NCI-H146 treated with DMSO at 0.1 percent for 48 hours (cell line): ENCODE measurements at regions not wholly inside any gene's neighbourhood (a gene's known extent, or its start where the extent isn't known, plus 50 kb on each side); places are given as distances from the start of the nearest gene placed in this dataset.
A peak's percentile ranks its signal among the peaks of the same experiment; 100 is the strongest.
"Not testable (repeated sequence)": the region's sequence is repeated elsewhere in the genome, so short reads cannot be mapped to it uniquely, and the experiment has no call there.

Experiments used
- DNase-seq: peaks from one replicate; lab custom pipeline; 2025; ENCODE audit not compliant: unreplicated experiment; lab: John Stamatoyannopoulos, UW

DNA sequence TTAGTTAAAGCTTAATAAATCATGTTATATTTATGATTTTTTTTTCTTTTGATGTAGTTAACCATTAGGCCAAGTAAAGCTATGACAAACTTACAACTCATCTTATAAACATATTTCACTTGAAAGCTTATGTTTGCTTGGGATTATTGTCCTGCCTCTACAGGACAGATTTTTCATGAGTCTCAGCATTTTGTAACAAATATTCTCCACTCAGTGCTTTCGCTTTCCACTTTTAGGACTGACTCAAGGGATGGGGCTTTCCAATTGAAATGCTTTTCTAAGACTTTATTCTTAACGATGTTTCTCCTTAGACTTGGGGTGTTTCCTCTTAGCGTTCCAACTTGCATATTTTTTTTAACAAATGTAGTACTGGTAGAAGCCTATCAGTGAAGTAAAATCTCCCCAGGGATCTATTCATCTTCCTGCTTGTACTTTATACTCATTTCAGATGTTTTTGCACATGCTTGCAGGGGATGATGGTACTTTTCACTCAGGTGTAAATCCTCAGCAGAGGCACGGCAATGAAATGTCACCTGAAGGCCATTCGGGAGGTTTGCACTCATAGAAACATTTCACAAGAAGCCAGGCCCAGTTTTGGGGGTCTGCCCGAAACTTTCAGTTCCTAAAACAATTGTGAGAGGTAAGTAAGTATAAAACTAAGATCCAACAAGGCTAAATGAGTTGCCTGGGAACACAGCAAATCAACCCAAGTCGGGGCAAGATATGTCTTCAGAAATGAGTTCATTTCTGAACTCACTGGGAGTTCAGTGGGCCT is 298.1 kb upstream of the FOXQ1 start:
- DNase-seq: no peak

DNA sequence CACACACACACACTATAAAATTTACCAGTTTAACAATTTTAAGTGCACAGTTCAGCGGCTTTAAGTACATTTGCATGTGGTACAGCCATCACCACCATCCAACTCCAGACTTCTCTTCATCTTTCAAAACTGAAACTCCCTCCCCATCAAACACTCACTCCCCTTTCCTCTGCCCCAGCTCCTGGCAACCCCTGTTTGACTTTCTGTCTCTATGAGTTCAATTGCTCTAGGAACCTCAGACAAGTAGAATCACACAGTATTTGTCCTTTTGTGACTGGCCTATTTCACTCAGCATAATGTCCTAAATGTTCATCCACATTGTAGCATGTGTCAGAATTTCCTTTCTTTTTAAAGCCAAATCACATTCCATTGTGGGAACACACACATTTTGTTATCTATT is 302.8 kb upstream of the FOXQ1 start:
- DNase-seq: no peak

DNA sequence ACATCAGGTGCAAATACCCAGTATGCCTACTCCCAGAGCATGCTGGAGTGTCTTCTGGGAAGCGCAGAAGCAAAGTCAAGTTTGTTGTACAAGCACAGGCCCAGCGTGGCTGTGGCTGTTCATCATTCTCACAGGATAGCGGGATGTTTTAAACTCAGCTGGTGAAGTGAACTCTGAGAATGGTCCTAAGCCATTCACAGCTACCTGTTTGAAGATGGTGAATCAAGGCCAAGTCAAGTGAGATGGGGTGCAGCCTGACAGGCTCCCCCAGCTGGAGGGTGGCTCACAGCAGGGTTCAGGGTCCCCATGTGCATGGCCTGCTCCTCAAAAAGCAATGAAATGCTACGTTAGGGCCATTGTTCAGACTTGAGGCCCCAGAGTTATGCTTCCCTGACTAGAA is 304.7 kb upstream of the FOXQ1 start:
- no peak for DNase-seq

DNA sequence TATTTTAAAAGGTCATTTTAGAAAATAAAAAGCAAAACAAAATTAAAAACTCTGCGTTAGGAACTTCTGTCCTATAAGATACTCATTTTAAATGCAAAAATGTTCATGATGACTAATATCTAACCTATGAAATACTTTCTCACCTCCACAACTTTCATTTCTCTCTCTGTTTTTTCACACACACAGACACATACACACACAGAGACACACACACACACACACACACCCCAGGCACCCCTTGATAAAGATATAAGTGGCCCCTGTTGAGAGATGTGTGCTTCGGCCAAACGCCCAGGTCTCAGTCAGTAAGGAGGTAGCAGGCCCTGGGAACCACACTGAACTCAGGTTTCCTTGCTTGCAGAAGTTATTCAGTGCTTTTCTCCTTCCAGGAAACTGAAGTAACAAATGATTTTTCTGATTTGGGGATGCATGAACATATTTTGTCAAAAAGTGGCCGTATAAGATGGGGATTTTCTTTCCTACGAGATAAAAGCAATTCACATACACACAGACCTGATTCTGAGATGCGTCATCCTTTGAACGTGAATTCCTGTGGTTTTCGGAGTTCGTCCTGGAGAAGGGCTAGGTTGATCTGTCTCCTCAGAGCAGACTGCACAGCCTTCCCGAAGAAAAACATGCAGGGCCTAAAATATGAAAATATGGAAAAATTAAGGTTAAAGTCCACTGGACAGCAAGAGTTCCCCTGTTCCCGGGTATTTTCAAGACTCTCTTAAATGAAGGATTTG is 306.8 kb upstream of the FOXQ1 start:
- no peak for DNase-seq

DNA sequence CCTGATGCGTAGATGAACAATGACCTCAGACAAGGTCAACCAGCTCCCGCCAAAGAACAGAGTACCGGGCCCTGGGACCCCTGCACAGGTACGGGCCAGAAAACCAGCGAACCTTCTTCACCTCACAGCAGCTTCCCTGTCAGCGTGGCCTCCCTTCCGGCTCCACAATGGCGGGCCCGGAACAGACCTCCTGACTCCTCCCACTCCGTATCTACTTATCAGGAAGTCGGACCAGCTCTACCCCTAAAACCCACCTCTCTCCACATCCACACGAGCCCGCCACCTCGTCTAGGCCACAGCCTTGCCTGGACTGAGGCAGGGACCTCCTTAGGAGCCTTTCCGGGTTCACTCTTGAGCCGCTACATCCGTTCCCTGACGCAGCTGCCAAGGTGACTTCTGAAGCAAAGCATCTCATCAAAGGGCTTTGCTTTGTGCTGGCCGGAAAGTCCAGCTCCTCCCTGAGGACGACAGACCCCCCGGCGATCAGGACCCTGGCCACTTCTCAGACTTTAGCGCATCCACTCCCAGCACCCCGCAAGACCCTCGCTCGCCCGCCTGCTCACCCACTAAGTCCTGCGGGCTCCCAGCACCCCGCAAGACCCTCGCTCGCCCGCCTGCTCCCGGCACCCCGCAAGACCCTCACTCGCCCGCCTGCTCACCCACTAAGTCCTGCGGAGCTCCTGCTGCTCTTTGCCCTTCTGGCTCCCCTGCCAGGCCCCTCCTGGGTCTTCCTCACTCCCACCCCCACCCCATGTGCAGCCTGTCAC is 308.3 kb upstream of the FOXQ1 start:
- peak; percentile 0 for DNase-seq

GRCh38 chr6:1002989-1003388 is 308.9 kb upstream of the FOXQ1 start:
- no peak for DNase-seq

DNA sequence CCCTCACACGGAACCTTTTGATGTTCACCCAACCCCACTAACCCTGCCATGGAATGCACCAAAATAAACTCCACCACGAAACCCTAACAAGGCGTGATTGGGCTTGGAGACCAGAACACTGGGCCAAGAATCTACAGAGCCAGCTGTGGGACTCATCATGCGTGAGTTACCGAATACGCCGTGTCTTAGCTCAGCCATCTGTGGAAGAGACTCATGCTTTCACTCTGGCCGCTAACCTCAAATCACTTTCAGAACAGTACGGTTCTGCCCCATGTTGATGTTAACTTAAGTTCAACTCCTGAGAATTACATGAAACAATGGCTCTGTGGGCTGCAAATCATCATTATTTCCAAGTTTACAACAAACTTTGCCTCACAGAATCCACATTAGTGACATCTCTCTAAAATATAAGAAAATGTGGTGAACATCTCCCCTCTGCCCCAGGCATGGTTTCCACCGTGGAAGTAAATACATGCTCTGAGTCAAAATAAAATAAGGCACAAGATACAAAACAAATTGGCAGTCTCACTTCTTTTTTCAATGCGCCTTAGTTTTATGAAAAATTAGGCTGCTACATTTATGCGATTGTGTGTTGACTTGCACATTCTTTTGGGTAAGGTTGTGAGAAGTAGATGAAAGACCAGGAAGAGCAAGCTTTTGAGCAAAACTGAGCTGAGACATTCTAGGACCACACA is 308.9 kb upstream of the EXOC2 start:
- no peak for DNase-seq

DNA sequence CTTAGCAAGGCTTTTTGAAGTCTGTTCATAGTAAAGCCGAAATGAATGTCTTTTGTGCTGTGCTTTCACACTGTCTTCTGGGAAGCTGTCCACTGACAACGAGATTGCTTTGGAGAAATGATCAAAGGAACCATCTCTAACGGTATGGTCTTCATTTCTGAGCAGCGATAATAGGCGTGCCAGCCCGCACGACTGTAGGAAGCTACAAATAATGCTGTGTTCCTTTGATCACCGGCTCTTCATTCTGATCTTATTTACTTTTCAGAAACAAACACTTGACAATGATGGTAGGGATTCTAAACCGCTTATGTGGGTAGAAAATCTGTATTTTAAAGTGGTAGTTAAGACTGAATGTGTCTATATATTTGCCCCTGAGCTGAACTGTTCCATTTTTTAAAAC is 306.6 kb upstream of the EXOC2 start:
- DNase-seq: no peak

DNA sequence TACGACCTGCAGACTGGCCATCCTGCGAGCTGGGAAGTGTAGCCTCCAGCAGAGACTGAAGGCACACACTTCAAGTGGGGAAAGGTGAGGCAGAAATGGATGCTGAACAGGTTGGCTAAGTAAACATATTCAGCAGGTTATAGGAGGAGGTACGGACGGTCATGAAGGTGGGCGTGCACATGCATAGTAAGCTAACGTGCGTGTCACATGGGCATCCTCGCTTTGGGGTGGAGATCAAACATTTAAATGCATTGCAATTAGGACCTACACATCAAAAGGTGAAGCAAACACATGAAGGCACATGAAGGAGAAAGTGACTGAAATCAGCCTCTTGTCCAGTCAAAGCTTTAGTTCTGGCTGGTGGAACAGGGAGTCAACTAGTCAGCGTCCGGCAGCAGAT is 305.6 kb upstream of the EXOC2 start:
- no peak for DNase-seq

DNA sequence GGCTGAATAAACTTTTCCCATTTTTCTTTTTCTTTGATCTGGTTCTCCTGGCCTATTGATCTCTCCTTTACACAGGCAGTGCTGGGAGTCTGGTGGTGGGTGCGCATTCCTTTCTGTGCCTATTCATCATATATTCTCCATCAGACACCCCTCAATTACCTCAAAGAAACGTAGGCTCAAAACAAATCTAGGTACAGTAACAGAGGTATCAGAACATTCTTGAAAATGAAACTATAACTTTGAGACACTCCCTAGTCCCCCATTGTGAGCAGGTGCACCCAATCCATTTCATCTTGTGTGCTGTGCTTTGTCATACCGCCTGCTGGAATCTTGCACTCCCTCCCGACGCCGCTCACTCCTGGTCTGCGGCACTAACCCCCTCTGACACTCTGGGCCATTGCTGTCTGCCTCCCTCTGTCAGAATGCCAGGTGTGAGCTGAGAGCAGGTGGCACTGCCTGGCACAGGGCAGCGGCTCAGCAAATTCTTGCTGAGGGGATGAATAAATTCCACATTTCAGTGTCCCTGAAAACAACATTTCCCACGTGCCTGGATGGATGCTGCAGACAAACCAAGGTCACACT is 303.4 kb upstream of the EXOC2 start:
- no peak for DNase-seq

- DNase-seq: no peak
These were observed 298.3 kb upstream of the EXOC2 start for GRCh38 chr6:991192-991591.

DNA sequence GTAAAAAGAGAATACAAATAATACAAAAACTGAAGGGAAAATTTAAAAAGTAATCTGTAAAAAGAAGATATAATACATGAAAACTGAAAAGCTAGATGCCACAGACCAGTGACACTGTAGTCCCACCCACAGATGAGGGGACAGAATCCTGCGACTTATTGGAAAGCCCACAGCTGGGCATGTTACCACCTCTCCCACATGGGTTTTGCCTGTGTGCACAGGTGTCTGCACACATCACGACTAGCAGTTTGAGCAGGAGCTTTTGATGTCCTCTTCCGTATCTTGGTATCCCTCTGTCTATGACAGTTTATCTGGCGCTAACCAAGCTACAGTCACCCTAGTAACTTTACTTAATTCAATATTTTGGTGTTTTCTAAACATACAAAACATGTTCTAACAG is 291.1 kb upstream of the EXOC2 start:
- DNase-seq: no peak

GRCh38 chr6:978937-979685 is 286.2 kb upstream of the EXOC2 start:
- DNase-seq: no peak

DNA sequence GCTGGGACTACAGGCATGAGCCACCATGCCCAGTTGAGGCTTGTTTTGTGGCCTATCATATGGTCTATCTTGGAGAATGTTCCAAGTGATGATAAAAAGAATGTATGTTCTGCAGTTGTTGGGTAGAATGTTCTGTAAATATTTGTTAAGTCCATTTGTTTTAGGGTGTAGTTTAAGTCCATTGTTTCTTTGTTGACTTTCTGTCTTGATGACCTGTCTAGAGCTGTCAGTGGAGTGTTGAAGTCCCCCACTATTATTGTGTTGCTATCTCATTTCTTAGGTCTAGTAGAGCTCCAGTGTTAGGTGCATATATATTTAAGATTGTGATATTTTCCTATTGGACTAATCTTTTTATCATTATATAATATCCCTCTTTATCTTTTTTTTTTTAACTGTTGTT is 284.3 kb upstream of the EXOC2 start:
- not testable (repeated sequence) for DNase-seq

- no peak for DNase-seq
These were observed 279.2 kb upstream of the EXOC2 start for GRCh38 chr6:971981-972640.

DNA sequence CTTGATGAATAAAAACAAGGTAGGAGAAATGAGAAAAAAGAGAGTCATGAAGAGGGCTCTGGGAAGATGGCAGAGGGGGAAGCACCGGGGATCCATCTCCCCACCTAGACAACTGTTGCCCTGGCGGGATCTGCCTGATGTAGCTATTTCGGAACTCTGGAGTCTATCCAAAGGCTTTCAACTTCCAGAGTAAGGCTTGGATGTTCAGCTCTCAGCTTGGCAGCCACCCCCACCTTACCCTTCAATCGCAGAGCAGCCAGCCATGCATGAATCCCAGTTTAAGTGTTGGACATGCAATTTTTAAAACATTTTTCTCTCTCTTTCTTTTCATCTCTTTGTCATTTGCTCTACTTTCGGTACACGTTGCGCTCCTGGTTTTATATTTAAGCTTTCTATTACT is 275.9 kb upstream of the EXOC2 start:
- no peak for DNase-seq

DNA sequence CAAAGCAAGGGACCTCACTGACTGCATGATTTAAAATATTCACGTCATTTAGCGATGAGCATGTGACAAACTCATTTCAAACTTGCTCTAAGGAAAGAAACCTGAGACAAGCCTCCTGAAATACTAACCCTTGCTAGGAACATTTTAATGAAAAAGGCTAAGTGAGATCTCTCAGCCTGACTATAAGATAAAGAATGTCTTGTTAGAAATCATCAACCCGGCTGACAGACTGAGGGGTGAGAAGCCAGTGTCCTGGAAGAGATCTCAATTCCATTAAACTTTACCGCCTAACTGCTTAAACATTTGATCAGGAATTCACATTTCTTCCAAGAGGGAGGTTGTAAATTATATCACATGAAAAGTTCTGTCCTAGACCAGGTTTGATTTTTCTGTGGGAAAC is 274.8 kb upstream of the EXOC2 start:
- no peak for DNase-seq

DNA sequence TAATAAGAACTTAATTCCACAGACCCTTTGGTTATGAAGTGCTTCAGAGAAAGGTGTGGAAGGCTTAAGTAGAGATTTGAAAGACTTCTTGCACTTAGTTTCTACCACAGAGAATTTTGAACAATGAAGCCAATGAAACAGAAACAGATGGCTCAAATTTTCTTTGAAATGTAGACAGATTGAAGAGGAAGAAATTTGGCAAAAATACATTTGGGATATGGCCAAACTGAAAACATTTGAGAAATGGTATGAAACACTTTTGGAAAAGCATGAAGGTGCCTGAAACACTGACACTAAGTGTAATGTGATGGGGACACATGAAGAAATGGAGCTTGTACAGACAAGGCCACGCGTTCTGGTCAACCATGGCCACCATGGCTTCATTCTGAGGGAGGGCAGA is 272.4 kb upstream of the EXOC2 start:
- DNase-seq: no peak

DNA sequence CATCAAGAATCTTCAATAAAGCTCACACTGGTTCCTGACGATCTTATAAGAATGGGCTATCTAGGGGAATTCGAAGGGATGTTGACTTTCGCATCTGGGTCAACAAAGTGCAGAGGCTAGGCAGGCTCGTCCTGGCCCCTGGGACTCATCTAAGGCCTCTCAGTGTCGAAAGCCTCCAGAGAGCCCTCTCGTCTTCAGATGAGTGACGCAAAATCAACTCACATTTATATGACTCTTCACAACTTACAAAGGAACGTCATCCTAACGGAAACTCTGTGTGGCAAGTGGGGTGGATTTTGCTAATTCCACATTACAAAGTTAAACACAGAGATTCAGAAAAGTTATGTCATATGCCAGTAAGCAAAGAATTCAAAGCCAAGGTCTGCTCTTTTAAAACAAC is 270.5 kb upstream of the EXOC2 start:
- DNase-seq: no peak
